HCT116 (cell line): ENCODE measurements at regions not wholly inside any gene's neighbourhood (a gene's known extent, or its start where the extent isn't known, plus 50 kb on each side); places are given as distances from the start of the nearest gene placed in this dataset.

Experiments used
- ATAC-seq: fragments of 200-7000 bp; cut with Tn5 transposase; 2 replicates; pipeline ENCODE4 v1.9.1; 2020; ENCODE audit warnings: mild to moderate bottlenecking, moderate library complexity
- BruUV-seq: library from RNA; stranded (reverse); fragments of 400-500 nt; replicated peaks from 2 replicates; lab custom pipeline; 2021; lab: Mats Ljungman, UMichigan
- CTCF ChIA-PET: fragments of 300-600 bp; sonication (Branson Sonifier 250); formaldehyde crosslinking; loops from one replicate; lab custom pipeline; 2021; ENCODE audit warnings: antibody characterized with exemption; lab: Charles Lee
- POLR2A ChIA-PET: fragments of 300-600, 350-600 bp; sonication (Branson Sonifier 250); formaldehyde crosslinking; loops from one replicate; lab custom pipeline; 2021; ENCODE audit warnings: antibody characterized with exemption; lab: Charles Lee
- RAD21 ChIA-PET, 2 experiments: fragments of 300-600 bp; sonication (Branson Sonifier 250); formaldehyde crosslinking; loops; one replicate each; lab custom pipeline; 2023; ENCODE audit warnings: low total read pairs in 2 of 2; ENCODE audit not compliant: uncharacterized antibody in 2 of 2, unreplicated experiment in 2 of 2, low non-redundant PET in 1 of 2; lab: Charles Lee
- DNase-seq: peaks from one replicate; pipeline ENCODE4 v3.0.0-alpha.2; 2010; ENCODE audit warnings: low read depth, low spot score
- H2AFZ ChIP-seq: fragments of 200-600 bp; shearing (Covaris generic), sonication (generic); 2 replicates; pipeline ENCODE4 v1.6.1; 2017; ENCODE audit warnings: low read depth, mixed run types, mixed read lengths, antibody characterized with exemption, low read length; ENCODE audit not compliant: poor library complexity, severe bottlenecking
- H3K27ac ChIP-seq: 2 replicates; pipeline ENCODE4 v1.5.1; 2012; ENCODE audit warnings: low read depth, low read length
- H3K27me3 ChIP-seq: fragments of 200-600 bp; sonication (generic); 2 replicates; pipeline ENCODE4 v1.6.1; 2016; ENCODE audit warnings: mixed run types, low read length, mixed read lengths; ENCODE audit not compliant: insufficient read depth
- H3K36me3 ChIP-seq, 2 experiments: fragments of 200-500 bp in 1 of 2; fragments of 200-600 bp in 1 of 2; sonication (Bioruptor generic) in 1 of 2; sonication (generic) in 1 of 2; 2 replicates each; pipeline versions ENCODE4 v1.5.1 to v1.6.1; 2014 to 2016; ENCODE audit warnings: low read length in 2 of 2, inconsistent platforms in 1 of 2, mixed read lengths in 1 of 2, mixed run types in 1 of 2; ENCODE audit not compliant: insufficient read depth in 2 of 2, control insufficient read depth in 1 of 2
- H3K4me1 ChIP-seq, 2 experiments: fragments of 200-600 bp in 1 of 2; sonication (generic) in 1 of 2; 2 replicates each; pipeline versions ENCODE4 v1.5.1 to v1.6.1; 2012 to 2017; ENCODE audit warnings: low read length in 2 of 2, inconsistent platforms in 1 of 2, mild to moderate bottlenecking in 1 of 2, mixed read lengths in 1 of 2, mixed run types in 1 of 2, moderate library complexity in 1 of 2; ENCODE audit not compliant: insufficient read depth in 2 of 2, control insufficient read depth in 1 of 2
- H3K4me2 ChIP-seq: fragments of 200-600 bp; sonication (generic); 2 replicates; pipeline ENCODE4 v1.6.1; 2017; ENCODE audit warnings: mixed run types, low read length, mixed read lengths
- H3K4me3 ChIP-seq, 2 experiments: fragments of 200-600 bp in 1 of 2; sonication (generic) in 1 of 2; replicated peaks in 1 of 2; 2 replicates each; pipeline ENCODE4 v1.5.1; 2011 to 2016; ENCODE audit warnings: low read length in 2 of 2, control low read depth in 1 of 2, low read depth in 1 of 2, mild to moderate bottlenecking in 1 of 2, mixed read lengths in 1 of 2, mixed run types in 1 of 2
- H3K79me2 ChIP-seq: fragments of 200-600 bp; sonication (generic); 2 replicates; pipeline ENCODE4 v1.6.1; 2017; ENCODE audit warnings: mild to moderate bottlenecking, mixed run types, low read length, moderate library complexity, mixed read lengths; ENCODE audit not compliant: insufficient read depth
- H3K9ac ChIP-seq: fragments of 200-600 bp; sonication (generic); 2 replicates; pipeline ENCODE4 v1.6.1; 2016; ENCODE audit warnings: low read length, mixed read lengths
- H3K9me2 ChIP-seq: fragments of 200-600 bp; sonication (generic), shearing (Covaris generic); 2 replicates; pipeline ENCODE4 v1.6.1; 2017; ENCODE audit warnings: mixed run types, mild to moderate bottlenecking, moderate library complexity; ENCODE audit not compliant: insufficient read depth
- H3K9me3 ChIP-seq, 2 experiments: fragments of 200-500 bp in 1 of 2; fragments of 200-600 bp in 1 of 2; sonication (Bioruptor generic) in 1 of 2; sonication (generic) in 1 of 2; 2 replicates each; pipeline ENCODE4 v1.6.1; 2014 to 2017; ENCODE audit warnings: low read length in 2 of 2, mixed read lengths in 2 of 2, inconsistent platforms in 1 of 2, low read depth in 1 of 2, mild to moderate bottlenecking in 1 of 2, mixed run types in 1 of 2, moderate library complexity in 1 of 2; ENCODE audit not compliant: control insufficient read depth in 1 of 2, insufficient read depth in 1 of 2
- H4K20me1 ChIP-seq: fragments of 200-600 bp; sonication (generic), shearing (Covaris generic); 2 replicates; pipeline ENCODE4 v1.6.1; 2017; ENCODE audit warnings: mixed run types, mild to moderate bottlenecking, moderate library complexity; ENCODE audit not compliant: insufficient read depth
- ATF3 ChIP-seq: IDR thresholded peaks from 2 replicates; pipeline ENCODE4 v1.6.1; 2012
- CTCF ChIP-seq, 3 experiments: fragments of 200-600 bp in 1 of 3; sonication (generic) in 1 of 3; IDR thresholded peaks in 2 of 3; conservative IDR thresholded peaks in 1 of 3; 2 replicates each; pipeline ENCODE4 v1.5.1; 2012 to 2017; ENCODE audit warnings: low read depth in 2 of 3, low read length in 2 of 3, antibody characterized with exemption in 1 of 3, borderline replicate concordance in 1 of 3, control low read depth in 1 of 3, mild to moderate bottlenecking in 1 of 3, mixed read lengths in 1 of 3, mixed run types in 1 of 3, moderate library complexity in 1 of 3; ENCODE audit not compliant: insufficient read depth in 1 of 3
- EGR1 ChIP-seq: IDR thresholded peaks from 2 replicates; pipeline ENCODE4 v1.6.1; 2012; ENCODE audit warnings: low read depth
- EZH2 ChIP-seq: fragments of 200-600 bp; sonication (generic); IDR thresholded peaks from 2 replicates; pipeline ENCODE4 v1.6.1; 2017; ENCODE audit warnings: antibody characterized with exemption, mixed run types
- EZH2phosphoT487 ChIP-seq: fragments of 200-600 bp; IDR thresholded peaks from 2 replicates; pipeline ENCODE4 v1.6.1; 2018; ENCODE audit warnings: antibody characterized with exemption, borderline replicate concordance
- FOSL1 ChIP-seq: IDR thresholded peaks from 2 replicates; pipeline ENCODE4 v1.6.1; 2012; ENCODE audit warnings: low read depth
- JUND ChIP-seq: IDR thresholded peaks from 2 replicates; pipeline ENCODE4 v1.6.1; 2012
- POLR2A ChIP-seq: IDR thresholded peaks from 2 replicates; pipeline ENCODE4 v1.7.0; 2011; ENCODE audit warnings: borderline replicate concordance; ENCODE audit not compliant: insufficient read depth, insufficient read length; ENCODE audit errors: extremely low read depth
- POLR2AphosphoS5 ChIP-seq: IDR thresholded peaks from 2 replicates; pipeline ENCODE4 v1.6.1; 2011; ENCODE audit warnings: mild to moderate bottlenecking, low read depth, low read length, moderate library complexity
- SIN3A ChIP-seq: IDR thresholded peaks from 2 replicates; pipeline ENCODE4 v1.6.1; 2012; ENCODE audit warnings: low read depth
- SRF ChIP-seq: IDR thresholded peaks from 2 replicates; pipeline ENCODE4 v1.6.1; 2012; ENCODE audit warnings: low read depth
- TCF7L2 ChIP-seq: IDR thresholded peaks from 2 replicates; pipeline ENCODE4 v1.7.0; 2011; ENCODE audit warnings: borderline replicate concordance, inconsistent platforms; ENCODE audit not compliant: insufficient read depth, insufficient read length; ENCODE audit errors: extremely low read depth
- YY1 ChIP-seq: IDR thresholded peaks from 2 replicates; pipeline ENCODE4 v1.6.1; 2011; ENCODE audit warnings: low read length, low read depth, moderate library complexity, mild to moderate bottlenecking; ENCODE audit not compliant: insufficient replicate concordance; ENCODE audit errors: extremely low read depth
- ZFX ChIP-seq: fragments of 450-650 bp; IDR thresholded peaks from 2 replicates; pipeline ENCODE4 v1.6.1; 2017
- ZNF274 ChIP-seq: fragments of 200-500 bp; sonication (Bioruptor generic); IDR thresholded peaks from 2 replicates; pipeline ENCODE4 v1.6.1; 2014; ENCODE audit warnings: mild to moderate bottlenecking, low read depth, low read length, inconsistent platforms
- intact Hi-C: fragments of 100-400 bp; cut with micrococcal nuclease; formaldehyde crosslinking; loops from 2 replicates; pipeline ENCODE4 v1.10.0; 2022
- TF ChIP-seq, protein P1 (sequence below): IDR thresholded peaks from 2 replicates; pipeline ENCODE4 v1.6.1; 2012; ENCODE audit warnings: low read depth

- Histone ChIP-seq H2AFZ (no peak overlapping the region), H3K79me2 (no peaks in the 10 kb centered on the region), H3K27ac (no peak overlapping the region), H3K4me1 (no peaks in the 10 kb centered on the region), H3K27me3 (peaks cover 6% of the 10 kb centered on the region; the same call in 1 of the 2 replicates), H3K4me3 (no peak overlapping the region), H3K9me3 (no peaks in the 10 kb centered on the region), H3K9ac (no peak overlapping the region), H3K9me2 (no peaks in the 10 kb centered on the region), H3K4me2 (no peak overlapping the region), H4K20me1 (no peaks in the 10 kb centered on the region), H3K36me3 (no peaks in the 10 kb centered on the region)
- RAD21 ChIA-PET, result no interaction called here
- POLR2A ChIA-PET, result no interaction called here
- CTCF ChIA-PET, result no interaction called here
- no peak for DNase-seq
- ATAC-seq, result no peak
- TF ChIP-seq TCF7L2 (no peak), JUND (no peak), EZH2phosphoT487 (no peak), POLR2A (no peak), YY1 (no peak), CTCF (IDR thresholded peaks at IDR 0.05 in 2 of 3, conservative IDR thresholded peaks at IDR 0.05 in 1 of 3; ENCODE audit: borderline replicate concordance in 1 of 3, insufficient read depth in 1 of 3, low read depth in 2 of 3, low read length in 2 of 3) (no peak), ZFX (no peak), POLR2AphosphoS5 (no peak), EGR1 (no peak), ATF3 (no peak), FOSL1 (no peak), ZNF274 (no peak), EZH2 (no peak), SIN3A (no peak), SRF (no peak)
- TF ChIP-seq, protein P1, sequence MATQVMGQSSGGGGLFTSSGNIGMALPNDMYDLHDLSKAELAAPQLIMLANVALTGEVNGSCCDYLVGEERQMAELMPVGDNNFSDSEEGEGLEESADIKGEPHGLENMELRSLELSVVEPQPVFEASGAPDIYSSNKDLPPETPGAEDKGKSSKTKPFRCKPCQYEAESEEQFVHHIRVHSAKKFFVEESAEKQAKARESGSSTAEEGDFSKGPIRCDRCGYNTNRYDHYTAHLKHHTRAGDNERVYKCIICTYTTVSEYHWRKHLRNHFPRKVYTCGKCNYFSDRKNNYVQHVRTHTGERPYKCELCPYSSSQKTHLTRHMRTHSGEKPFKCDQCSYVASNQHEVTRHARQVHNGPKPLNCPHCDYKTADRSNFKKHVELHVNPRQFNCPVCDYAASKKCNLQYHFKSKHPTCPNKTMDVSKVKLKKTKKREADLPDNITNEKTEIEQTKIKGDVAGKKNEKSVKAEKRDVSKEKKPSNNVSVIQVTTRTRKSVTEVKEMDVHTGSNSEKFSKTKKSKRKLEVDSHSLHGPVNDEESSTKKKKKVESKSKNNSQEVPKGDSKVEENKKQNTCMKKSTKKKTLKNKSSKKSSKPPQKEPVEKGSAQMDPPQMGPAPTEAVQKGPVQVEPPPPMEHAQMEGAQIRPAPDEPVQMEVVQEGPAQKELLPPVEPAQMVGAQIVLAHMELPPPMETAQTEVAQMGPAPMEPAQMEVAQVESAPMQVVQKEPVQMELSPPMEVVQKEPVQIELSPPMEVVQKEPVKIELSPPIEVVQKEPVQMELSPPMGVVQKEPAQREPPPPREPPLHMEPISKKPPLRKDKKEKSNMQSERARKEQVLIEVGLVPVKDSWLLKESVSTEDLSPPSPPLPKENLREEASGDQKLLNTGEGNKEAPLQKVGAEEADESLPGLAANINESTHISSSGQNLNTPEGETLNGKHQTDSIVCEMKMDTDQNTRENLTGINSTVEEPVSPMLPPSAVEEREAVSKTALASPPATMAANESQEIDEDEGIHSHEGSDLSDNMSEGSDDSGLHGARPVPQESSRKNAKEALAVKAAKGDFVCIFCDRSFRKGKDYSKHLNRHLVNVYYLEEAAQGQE, result no peak
- intact Hi-C loops, result no loop called here
- no TSS peak for BruUV-seq
These were observed 61.0 kb upstream of the SOX1 start for GRCh38 chr13:112005925-112006324.
